RWPE1 (cell line): ENCODE measurements at regions not wholly inside any gene's neighbourhood (a gene's known extent, or its start where the extent isn't known, plus 50 kb on each side); places are given as distances from the start of the nearest gene placed in this dataset.

ENCODE experiments used
- CTCF ChIA-PET: fragments of 350-600 bp; sonication (Branson Sonifier 250); formaldehyde crosslinking; extraction: SDS; loops from one replicate; lab custom pipeline; 2021; lab: Yijun Ruan, JAX
- POLR2A ChIA-PET: fragments of 400-600 bp; formaldehyde crosslinking; extraction: SDS; loops from one replicate; lab custom pipeline; 2020; ENCODE audit warnings: antibody characterized with exemption; ENCODE audit not compliant: low non-redundant PET; lab: Yijun Ruan, JAX
- DNase-seq: peaks from one replicate; pipeline ENCODE4 v3.0.0; 2012; ENCODE audit warnings: low spot score
- H3K27ac ChIP-seq: fragments of 450-650 bp; 2 replicates; pipeline ENCODE4 v1.5.1; 2017
- TF ChIP-seq, protein P1 (sequence below): fragments of 450-650 bp; conservative IDR thresholded peaks from 2 replicates; pipeline ENCODE4 v1.5.1; 2017; ENCODE audit warnings: low read depth, mild to moderate bottlenecking

DNA sequence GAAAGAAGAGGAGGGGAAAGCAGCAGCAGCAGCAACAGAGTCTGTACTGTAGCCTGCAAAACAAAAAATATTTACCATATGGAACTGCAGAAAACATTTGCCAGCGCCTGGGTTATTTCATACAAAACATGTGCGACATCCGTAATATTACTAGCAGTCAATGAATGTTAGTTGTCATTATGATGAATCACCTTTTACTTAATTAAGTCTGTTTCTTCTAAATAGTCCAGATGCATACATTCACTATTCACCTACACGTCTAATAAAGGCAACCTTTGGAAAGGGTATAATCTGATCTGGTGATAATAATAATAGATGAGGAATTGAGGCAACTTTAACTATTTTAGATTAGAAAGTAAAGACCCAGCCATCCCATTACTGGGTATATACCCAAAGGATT, 426.3 kb upstream of the ST6GAL2 start:
- ChIA-PET POLR2A (no interaction called here), CTCF (interaction anchor here (0.5 kb wide), 1 partner anchor 932 kb away, joined by 3 read pairs; no protein-coding TSS in a partner anchor)
- H3K27ac ChIP-seq, result no peak overlapping the region
- TF ChIP-seq, protein P1, sequence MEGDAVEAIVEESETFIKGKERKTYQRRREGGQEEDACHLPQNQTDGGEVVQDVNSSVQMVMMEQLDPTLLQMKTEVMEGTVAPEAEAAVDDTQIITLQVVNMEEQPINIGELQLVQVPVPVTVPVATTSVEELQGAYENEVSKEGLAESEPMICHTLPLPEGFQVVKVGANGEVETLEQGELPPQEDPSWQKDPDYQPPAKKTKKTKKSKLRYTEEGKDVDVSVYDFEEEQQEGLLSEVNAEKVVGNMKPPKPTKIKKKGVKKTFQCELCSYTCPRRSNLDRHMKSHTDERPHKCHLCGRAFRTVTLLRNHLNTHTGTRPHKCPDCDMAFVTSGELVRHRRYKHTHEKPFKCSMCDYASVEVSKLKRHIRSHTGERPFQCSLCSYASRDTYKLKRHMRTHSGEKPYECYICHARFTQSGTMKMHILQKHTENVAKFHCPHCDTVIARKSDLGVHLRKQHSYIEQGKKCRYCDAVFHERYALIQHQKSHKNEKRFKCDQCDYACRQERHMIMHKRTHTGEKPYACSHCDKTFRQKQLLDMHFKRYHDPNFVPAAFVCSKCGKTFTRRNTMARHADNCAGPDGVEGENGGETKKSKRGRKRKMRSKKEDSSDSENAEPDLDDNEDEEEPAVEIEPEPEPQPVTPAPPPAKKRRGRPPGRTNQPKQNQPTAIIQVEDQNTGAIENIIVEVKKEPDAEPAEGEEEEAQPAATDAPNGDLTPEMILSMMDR, result no peak
- no peak for DNase-seq

DNA sequence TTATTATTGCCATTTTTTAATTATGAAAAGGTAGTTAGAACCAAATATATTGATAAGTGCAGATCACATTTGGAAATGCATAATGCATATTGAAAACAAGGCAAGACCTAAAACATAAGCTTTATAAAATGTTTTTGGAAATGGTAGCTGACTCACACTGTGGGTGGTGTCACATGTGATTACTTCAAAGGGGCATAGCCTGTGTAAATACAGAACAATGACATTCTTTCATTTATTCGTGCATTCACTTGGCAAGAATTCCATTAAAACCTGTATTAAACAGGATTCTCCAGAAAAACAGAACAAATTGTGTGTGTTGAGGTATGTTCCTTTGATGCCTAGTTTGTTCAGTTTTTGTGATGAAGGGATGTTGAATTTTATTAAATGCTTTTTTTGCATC, 427.3 kb upstream of the ST6GAL2 start:
- no peak overlapping the region for H3K27ac ChIP-seq
- ChIA-PET CTCF (no interaction called here), POLR2A (no interaction called here)
- no peak for DNase-seq
- TF ChIP-seq, protein P1, result no peak

DNA sequence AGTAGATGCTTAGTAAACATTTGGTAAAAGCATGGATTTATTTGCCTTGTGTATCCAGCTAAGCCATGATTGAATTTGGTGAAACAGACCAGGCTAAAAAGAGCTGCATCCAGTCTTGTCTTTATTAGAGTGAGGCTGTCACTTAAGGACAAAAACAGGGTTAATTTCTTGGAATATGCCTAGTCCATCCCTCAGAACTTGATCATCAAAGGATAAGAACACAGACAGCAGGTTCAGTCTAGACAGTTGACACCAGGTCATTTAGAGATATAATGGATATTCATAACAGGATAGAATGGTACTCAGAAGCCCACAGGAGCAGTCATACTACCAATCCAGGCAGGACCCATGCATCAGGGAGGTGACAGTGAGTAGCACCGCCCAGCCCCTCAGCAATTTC, 434.9 kb upstream of the ST6GAL2 start:
- CTCF ChIA-PET, result no interaction called here
- TF ChIP-seq, protein P1, result no peak
- POLR2A ChIA-PET, result no interaction called here
- no peak for DNase-seq
- H3K27ac ChIP-seq, result no peak overlapping the region

DNA sequence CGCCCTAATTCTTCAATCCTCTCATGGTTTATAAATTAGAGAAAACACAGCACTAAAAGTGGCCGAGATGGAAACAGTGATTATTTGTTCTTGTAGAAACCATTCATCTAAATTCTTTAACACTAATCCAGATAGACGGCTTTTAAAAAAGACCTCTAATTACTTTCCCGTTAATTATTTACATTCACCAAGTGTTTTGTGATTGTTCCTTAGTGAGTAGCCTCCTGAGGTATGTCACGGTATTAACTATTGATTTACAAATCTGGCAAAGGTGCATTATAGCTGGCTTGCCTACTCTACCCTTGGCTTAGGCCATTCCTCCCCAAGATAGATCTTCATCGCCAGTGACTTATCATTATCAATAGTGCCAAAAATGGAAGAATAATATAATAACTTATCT, 436.4 kb upstream of the ST6GAL2 start:
- TF ChIP-seq, protein P1, result no peak
- CTCF ChIA-PET, result no interaction called here
- H3K27ac ChIP-seq, result no peak overlapping the region
- POLR2A ChIA-PET, result no interaction called here
- no peak for DNase-seq

DNA sequence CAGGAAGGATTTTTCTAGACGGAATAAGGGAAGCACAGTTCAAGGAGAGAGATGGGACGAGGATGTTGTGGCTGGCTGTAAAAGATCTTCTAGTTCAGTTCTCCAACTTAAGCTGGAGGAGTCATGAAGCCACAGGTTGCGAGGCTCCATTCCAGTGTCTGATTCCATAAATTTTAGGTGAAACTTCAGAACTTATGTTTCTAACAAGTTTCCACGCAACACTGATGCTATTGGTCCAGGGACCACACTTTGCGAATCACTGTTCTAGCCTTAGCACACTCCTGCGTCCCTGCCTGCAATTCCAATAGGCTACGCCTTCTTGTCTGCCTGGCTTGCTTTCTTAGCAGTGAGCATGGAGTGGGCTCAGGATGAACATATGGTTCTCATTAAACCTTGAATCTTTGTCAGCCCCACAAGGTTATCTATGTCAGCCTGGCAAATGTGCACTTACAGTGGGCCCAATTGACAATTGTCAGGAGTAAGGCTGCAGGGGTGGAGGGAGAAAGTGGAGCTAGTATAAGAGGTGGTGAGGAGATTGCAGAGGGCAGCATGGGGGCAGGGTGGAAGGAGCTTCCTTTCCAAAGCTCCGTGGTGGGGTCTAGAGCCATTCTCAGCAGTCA, 438.1 kb upstream of the ST6GAL2 start:
- no peak for DNase-seq
- ChIA-PET POLR2A (no interaction called here), CTCF (no interaction called here)
- TF ChIP-seq, protein P1, result no peak
- no peak overlapping the region for H3K27ac ChIP-seq

DNA sequence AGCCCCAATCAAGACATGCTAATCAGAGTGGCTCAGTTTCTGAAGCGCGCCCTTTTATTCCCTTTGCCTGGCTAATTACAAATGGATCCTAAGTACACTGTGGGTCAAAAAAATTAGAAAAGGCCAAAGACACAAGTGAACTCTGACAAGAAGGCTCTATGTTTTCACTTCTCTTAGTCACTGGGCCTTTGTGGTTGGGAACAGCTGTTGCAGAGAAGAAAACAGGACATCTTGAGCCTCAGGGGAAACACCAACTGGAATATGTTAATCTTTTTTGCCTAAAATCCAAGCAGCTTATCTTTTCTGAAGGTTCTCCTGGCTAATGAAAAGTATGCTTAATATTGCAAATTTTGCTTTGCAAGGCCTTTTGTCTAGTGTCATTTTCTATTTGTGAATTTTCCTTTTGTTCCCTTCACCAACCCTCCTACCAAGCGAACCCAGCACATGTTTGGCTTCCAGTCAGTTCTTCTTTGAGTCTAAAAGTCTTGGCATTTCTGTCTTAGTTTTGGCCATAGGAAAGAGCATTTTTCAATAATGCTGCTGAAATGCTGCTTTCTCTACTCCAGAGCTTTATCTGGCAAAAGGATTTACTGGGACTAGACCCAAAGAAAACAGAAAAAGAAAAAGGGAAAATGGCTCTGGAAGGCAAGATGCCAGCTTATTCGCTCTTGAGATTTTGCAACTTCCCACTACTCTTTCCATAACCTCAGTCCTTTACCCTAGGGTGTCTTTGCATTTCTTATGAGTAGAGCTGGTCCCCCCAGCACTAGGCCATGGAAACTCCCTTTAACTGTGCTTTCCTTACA, 440.2 kb upstream of the ST6GAL2 start:
- POLR2A ChIA-PET, result no interaction called here

More for the DNA sequence above, 440.2 kb upstream of the ST6GAL2 start:
- no peak for DNase-seq
- CTCF ChIA-PET, result no interaction called here
- H3K27ac ChIP-seq, result no peak overlapping the region
- TF ChIP-seq, protein P1, result no peak
